ENCODE measurements at regions not wholly inside any gene's neighbourhood (a gene's known extent, or its start where the extent isn't known, plus 50 kb on each side); places are given as distances from the start of the nearest gene placed in this dataset.
"Not testable (repeated sequence)": the region's sequence is repeated elsewhere in the genome, so short reads cannot be mapped to it uniquely, and the experiment has no call there.

DNA sequence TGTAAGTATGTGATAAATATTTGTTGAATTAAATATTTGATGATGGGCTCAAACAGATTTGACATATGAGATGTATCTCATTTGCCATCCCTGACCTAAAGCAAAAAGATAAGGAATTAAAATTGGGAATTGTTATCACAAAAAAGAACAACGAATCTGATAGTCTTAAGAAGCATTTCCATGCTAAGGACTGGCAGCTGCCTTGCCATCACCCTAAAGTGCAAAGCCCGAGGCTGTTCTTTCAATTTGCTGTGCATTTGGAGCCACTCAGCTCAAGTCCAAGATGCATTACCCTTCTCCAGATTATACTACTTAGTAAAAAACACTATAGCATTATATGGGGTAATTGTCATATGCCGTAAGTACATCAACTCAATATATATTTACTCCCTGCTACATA is 618.3 kb upstream of the CLINT1 start:
- no peak for DNase-seq

DNA sequence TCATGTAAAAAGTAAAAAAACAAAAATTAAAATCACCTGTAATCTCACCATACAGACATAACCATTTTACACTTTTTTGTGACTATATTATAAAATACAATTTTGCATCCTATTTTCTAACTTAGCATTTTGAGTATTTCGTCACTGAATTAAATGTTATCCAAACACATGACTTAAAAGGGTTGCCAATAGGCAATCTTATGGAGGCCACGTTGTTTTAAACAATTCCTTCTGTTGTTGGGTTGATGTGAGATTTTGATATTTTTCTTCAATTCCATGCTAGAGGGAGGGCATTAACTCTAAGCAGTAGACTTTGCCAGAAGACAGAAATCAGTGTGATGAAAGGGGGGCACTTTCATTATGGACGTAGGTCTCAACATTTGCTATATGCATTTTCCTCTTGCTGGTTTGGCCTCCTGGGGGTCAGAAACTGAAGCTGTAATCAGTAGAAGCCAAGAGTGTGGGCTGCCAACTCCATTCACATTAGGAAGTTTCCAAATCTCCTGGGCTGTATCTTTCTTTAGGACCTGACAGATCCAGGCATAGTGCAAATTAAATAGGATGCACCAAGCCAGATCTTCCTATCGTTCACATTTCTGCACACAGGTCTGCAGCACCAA is 614.2 kb upstream of the CLINT1 start:
- no peak for DNase-seq

DNA sequence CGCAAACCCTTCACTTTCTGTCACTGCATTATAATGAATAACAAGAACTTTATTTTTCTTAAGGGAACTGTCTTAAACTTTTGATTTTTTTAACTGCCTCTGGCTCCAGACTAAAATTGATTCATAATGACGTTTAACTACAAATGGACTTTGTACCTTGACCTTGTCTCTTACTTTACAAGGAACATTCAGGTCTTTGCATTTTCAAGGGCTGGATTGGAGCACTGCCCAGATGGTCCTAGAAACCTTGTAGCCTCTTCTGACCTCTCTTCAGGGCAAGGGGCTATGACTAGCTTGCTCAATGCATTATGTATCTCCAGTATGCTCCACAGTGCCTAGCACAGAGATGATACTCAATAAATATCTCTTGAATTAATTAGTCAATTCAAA is 612.6 kb upstream of the CLINT1 start:
- DNase-seq, result no peak

DNA sequence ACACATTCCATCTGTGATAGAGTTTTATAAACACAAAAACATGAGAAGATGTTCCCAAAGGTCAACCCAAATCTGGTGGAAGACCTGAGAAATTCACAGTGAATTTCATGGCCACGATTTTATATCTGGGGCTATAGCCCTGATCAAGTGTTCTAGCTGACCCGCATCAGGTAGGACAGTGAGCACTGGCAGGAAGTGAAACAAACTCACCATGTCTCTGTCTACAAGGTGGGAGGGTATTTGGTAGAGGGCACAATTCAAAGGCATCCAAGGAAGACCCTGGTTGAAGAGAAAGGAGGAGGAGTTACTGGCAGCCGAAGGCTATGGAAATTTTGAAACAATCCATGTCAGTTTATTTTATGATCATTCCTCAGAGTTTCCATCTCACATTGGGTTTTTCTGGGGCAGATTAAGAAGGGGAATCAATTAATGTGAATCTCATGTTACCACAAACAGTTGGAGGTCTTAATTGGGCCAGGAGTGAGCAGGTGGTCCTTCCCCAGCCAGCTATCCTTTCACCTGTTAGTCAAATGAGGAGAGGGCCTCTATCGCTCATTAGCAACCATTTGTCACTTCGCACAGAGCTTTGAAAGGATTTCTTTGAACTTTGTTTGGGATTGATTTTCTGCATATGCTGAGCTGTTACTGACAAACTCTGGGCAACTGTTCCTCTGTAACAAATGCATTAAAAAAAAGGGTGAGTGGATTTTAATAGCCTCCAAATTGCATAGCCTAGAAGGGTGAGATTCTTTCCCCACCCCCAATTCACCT is 612.0 kb upstream of the CLINT1 start:
- DNase-seq, result peak; percentile 84

DNA sequence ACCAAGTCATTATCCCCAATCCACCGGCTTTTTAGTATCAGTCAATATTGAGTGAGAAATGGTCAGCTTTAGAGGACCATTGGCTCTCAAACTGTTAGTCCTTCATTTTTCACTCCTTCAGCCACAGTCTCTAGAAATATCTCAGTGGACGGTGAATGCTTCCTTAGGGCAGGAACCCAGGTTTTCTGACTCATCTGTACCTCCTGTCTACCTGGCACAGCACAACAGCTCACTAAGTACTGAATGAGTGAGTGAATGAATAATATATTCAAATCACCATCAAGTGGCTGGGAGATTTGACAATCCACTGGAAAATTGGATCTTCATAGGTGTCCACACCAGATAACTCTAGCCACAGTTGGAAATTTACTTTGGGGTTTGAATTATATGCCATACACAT is 609.5 kb upstream of the CLINT1 start:
- DNase-seq, result no peak

DNA sequence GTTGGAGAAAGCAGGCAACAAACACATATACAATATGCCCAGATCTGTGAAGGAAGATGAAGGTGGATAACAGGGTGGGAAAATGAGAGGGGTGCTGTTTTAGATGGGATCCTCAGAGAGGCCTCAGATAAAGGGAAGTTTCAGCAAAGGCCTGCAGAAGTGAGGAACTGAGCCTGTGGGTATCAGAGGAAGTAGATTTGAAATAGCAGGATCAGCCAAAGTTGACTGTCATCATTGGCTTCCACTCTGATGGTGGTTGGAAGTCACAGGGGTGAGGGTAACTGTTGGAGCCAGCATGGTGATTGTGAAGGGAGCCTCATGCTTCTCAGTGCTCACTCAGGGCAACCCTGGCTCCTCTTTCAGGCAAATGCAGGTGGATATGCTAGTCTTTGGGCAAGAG is 607.2 kb upstream of the CLINT1 start:
- no peak for DNase-seq

DNA sequence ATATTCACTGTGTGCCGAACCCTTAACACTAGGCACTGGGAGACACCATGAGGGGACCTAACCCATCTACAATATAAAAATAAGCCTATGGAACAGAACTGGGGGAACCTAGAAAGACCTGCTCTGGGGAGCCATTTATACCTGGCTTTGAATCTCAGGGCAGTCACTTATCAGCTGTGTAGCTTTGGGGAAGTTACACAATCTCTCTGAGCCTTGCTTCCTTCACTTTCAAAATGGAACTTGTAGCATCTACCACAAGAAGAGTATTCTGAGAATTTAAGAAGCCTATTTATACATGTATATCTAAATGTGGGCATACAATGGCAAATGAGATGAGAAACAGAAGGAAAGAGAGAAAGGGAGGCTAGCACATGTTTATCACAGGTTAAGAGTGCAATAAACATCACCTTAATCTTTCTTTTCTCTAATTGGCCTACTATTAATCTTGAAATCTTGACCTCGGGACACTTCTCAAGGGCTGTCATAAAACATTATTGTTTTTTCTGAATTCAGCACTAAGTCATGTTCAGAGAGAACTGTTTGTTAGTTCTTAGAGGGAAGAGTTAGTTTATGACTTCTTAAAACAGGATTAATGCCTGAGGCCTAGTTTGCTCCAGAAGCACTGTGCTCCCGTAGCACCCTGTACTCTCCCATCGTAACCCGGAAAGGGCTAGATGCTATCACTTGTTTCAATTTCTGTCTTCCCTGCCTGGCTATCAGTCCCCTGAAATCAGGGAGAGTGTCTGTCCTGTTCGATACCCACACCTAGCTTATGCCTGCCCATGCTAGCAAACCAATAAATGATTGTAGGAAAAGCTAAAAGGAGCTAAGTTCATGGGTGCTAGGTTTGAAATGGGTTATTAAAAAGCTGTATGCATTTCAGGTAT is 606.4 kb upstream of the CLINT1 start:
- DNase-seq, result no peak

DNA sequence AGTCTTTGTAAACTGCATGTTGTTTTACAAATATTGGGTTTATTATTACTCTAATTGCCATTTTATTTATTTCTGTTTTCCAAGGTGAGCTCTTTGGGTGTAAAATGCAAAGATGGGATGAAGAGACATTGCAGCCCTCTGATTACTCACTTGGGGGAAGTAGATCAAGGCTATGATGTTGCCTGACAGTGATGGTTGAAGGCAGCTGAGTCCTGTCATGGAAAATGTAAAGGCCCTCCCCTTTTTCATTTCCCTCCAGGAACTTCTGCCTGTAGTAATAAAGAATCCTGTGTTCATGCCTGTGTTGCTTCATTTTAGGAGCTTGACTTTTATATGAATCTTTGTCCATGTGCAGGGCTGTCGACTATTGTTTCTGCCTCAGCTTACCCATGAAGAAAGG is 605.4 kb upstream of the CLINT1 start:
- DNase-seq, result no peak

DNA sequence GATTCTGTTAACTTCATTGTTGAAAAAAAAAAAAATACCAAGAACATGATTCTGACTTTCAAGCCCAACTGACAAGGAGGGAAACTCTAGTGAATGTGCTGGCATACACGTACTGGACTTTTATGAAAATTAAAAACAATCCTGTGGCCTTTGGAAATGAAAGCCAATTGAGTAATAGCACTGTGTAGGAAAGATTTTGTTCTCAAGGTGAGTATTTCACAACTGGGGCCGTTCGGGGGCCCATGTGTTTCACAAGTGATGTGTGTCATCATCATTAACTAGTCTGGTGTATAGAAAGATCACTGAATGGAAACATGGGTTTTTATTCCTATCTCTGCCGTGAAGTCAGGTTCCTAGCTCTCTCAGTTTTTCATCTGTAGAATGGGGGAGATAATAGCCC is 605.0 kb upstream of the CLINT1 start:
- DNase-seq, result no peak

DNA sequence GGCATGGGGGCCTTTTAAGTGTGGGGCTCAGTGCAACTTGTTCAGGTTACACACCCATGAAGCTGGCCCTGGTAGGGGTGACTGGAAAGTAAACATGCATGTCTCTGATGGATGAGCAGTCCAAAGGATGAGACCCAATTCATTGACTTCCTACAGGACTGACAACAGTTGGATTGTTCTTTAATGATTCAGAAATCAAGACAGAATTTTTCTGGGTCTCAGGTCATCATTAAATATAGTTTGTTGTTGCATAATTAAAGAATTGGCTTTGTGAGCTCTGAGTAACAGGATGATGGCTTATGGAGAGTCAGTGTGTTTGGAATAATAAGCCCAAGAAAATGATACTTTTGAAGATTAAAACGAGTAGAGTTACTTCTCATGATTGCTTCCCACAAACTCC is 604.2 kb upstream of the CLINT1 start:
- no peak for DNase-seq

DNA sequence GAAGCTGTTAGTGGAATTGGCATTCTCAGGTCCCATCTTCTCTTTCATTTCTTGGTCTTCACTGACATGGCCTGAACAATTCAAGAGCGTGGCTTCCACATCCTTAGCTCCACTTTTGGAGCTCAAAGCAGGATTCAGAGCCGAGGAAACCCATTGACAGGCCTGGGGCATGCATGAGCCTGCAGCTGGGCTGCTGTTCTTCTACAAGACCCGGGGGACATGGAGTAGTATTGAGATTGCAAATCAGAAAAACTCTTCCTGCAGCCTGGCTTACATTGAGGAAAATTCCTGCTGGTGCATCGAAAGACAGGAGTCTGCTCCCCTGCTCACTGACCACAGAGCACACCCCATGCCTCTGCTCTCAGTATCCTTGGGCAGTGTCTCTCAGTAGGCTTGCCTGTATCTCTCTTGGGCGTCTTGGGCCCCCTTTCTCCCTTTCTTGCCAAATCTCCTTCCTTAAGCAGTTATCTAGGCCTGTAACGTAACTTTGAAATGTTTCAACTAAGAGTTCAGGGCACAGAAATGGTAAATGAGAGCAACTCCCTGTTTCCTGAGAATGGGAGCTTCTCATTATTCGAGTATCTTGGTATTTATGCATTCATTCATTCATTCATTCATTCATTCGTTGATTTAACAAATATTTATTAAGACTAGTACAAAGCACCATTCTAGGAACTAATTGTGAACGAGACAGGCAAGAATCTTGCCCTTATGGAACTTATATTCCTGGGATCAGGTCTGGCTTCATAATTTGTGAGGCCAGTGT is 603.6 kb upstream of the CLINT1 start:
- DNase-seq, result no peak

DNA sequence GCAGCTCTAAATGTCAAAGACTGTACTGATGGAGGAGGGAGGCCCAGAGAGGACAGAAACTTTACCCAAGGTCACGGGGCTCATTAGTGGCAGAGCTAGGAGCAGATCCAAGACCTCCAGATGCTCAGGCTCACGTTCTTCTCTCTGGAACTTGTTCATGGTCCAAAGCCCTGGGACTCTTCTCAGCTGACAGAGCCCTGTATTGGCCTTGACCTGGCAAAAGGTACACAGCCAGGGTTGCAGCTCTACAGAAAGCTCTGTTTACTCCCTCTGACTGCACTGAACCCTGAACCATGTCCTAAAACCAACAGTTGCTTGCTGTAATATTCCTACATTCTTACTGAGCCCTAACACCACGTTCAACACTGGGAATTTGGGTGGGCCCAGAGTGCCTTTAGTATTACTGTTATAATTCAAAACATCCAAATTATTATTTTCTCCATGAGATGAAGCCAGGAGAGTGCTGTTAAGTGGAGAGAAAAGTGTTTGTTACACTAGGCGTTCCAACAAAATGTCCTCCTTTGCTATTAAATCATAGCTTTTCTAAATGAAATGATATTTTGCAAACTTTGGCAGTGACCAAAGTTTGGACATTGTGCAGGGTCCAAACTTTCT is 602.4 kb upstream of the CLINT1 start:
- no peak for DNase-seq

DNA sequence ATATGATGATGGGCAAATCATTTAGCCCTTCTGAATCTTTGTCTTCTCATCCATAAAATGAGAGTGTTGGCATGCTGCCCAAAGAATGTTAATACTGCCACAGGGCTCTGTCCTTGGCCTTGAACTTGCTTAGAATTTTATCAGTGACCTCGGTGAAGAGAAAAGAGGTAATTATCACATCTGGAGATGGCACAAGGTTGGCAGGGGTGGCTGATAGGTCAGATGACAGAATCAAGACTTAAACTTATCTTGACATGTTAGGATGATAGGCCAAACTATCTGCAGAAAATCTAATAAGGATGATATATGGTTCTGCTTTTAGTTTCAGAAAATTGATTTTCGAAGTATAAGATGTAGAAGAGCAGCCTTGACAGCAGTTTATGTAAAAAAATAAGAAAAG is 599.1 kb upstream of the CLINT1 start:
- no peak for DNase-seq

DNA sequence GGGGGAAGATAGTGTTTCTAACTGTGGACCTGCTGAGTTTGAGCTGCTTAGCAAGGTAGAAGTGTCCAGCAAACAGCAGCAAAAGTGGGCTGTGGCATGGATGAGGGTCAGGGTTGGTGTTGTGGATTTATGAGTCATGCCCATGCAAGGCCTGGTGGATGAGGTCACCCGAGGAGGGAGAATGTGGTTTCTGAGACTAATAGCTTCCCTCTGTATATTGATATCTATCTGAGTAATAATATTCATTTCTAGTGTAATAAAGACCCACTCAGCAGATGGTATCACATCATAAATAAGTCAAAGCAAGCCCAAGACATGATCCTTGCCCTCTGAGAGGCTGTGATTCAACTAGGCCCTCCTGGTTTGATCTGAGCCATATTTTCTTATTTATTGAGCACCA is 597.8 kb upstream of the CLINT1 start:
- peak; percentile 21 for DNase-seq

DNA sequence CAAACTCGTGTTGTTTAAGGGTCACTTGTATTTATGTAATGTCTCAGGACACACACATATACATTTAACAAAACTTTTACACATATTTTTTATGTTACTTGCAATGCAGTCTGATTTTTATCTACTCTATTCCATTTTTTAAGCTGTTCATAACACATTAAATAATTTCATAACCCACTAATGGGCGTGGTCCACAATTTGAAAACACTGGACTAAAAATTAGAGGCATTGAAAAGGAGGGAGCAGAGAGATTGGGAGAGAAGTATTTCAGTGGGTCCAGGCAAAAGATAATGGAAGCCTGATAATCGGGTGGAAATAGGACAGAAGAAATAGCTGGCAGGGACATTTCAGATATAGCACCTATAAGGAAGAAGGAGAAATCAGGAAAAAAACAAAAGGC is 597.3 kb upstream of the CLINT1 start:
- no peak for DNase-seq

DNA sequence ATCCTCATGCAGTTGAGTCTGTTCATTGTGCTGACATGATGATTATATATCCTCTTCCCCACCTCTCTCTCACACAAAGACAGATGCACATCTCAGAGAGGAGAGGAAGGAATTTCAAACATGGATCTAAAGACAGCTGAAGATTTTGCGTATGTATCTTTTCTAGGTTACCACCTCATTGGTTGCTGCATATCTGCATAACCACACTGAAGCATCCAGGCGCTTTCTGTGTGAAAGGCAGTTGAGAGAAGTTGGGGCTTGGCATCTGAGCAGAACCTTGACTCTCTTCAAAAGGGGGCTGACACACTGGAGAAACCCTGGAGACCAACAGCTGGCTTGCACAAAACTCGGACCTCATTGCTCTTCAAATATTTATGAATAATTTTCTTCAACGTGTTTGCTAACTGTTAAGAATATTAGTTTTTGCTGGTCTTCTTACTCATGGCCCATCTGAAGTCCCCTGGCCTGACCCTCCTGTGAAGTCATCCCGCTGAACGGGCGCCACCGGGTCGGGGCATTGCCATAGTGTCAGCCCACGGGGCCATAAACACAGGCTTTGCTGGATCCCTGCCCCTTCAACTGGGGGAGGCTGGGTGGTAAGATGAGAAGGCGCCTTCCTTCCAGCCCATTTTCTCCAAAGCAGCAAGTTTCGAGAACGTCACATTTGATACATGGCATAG is 593.2 kb upstream of the CLINT1 start:
- no peak for DNase-seq

DNA sequence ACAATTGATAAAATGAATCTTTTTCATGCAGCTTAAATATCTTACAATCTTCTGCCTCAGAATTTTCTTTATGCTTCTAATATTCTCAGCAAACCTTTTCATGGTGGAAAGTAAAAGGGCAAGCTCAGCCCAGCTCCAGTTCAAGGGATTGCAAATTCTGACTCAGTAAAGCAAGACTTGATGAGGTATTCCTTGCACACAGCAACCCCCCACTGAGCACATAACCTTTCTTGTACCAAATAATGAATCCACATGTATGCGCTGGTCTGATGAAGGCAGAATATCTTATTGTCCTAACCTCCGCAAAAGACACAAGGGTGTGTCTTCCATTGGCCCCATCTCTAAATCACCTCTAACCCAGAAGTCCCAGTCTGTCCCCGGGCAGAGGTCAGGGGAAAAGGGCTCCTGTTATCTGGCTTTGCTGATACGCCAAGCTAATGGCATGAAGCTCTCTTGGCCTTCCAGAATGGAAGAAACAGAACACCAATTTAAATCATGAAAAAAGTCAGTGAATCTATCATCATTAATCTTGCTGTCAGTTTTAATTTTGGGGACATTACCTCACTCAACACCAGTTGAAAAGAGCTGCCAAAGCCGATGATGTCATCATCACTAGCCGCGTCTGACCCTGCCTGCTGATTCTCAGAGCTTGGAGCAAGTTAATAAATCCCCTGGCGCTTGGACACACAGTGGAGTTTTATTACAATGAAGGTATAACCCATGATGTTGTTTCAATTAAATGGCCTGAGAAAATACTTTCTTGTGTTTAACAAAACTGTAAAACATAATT is 592.5 kb upstream of the CLINT1 start:
- DNase-seq, result no peak

DNA sequence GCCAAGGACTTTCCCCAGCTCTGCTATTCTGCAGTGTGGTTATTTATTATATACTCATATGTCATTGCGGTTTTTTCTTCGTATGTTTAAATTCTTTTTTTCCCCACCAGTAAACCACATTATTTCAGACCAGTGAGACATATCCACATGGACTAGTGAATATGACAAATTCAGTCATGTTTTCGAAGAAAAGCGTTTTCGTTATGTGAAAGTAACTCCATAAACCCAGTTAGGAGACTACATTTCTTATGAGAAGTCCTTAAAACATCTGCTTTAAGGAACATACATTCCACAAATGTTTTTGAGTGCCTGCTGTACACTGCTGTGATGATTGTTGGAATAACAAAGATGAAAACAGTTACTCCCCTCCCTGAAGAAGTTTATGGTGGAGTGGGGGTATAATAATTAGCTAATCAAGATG is 591.8 kb upstream of the CLINT1 start:
- DNase-seq, result no peak

DNA sequence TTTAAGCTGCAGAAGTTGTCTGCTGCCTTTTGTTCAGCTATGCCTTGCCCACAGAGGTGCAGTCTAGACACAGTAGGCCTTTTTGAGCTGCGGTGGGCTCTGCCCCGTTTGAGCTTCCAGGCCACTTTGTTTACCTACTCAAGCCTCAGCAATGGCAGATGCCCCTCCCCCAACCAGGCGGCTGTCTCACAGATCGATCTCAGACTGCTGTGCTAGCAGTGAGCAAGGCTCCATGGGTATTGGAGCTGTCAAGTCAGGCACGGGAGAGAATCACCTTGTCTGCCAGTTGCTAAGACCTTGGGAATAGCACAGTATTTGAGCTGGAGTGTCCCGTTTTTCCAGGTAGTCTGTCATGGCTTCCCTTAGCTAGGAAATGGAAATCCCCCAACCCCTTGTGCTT is 587.8 kb upstream of the CLINT1 start:
- DNase-seq, result not testable (repeated sequence)

DNA sequence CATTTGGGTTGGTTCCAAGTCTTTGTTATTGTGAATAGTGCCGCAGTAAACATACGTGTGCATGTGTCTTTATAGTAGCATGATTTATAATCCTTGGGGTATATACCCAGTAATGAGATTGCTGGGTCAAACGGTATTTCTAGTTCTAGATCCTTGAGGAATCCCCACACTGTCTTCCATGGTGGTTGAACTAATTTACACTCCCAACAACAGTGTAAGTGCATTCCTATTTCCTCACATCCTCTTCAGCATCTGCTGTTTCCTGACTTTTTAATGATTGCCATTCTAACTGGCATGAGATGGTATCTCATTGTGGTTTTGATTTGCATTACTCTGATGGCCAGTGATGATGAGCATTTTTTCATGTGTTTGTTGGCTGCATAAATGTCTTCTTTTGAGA is 580.3 kb upstream of the CLINT1 start:
- not testable (repeated sequence) for DNase-seq

Measured in NCI-H2171 treated with DMSO at 0.1 percent for 48 hours (cell line).